GM23248 (cell line): ENCODE measurements at regions not wholly inside any gene's neighbourhood (a gene's known extent, or its start where the extent isn't known, plus 50 kb on each side); places are given as distances from the start of the nearest gene placed in this dataset.
"Not testable (repeated sequence)": the region's sequence is repeated elsewhere in the genome, so short reads cannot be mapped to it uniquely, and the experiment has no call there.

Experiments used
- DNase-seq: peaks from one replicate; pipeline ENCODE4 v3.0.0-alpha.2; 2015
- H2AFZ ChIP-seq: fragments of 200-600 bp; sonication (generic); 2 replicates; pipeline ENCODE4 v1.6.1; 2016; ENCODE audit warnings: antibody characterized with exemption
- H3F3A ChIP-seq: fragments of 200-600 bp; sonication (generic); 2 replicates; pipeline ENCODE4 v1.6.1; 2016; ENCODE audit warnings: mild to moderate bottlenecking, antibody characterized with exemption, mixed run types; ENCODE audit not compliant: insufficient read depth
- H3K27ac ChIP-seq: fragments of 200-600 bp; sonication (generic); 2 replicates; pipeline ENCODE4 v1.5.1; 2016; ENCODE audit warnings: mild to moderate bottlenecking
- H3K27me3 ChIP-seq: fragments of 200-600 bp; sonication (generic); replicated peaks from 2 replicates; pipeline ENCODE4 v1.6.1; 2016; ENCODE audit warnings: mild to moderate bottlenecking; ENCODE audit not compliant: insufficient read depth
- H3K36me3 ChIP-seq: fragments of 200-600 bp; sonication (generic); 2 replicates; pipeline ENCODE4 v1.6.1; 2016; ENCODE audit warnings: low read depth, mild to moderate bottlenecking
- H3K4me1 ChIP-seq: fragments of 200-600 bp; sonication (generic); 2 replicates; pipeline ENCODE4 v1.6.1; 2016; ENCODE audit warnings: mild to moderate bottlenecking; ENCODE audit not compliant: insufficient read depth
- H3K4me2 ChIP-seq: fragments of 200-600 bp; sonication (generic); one replicate; pipeline ENCODE4 v1.6.1; 2016; ENCODE audit warnings: mild to moderate bottlenecking; ENCODE audit not compliant: unreplicated experiment
- H3K4me3 ChIP-seq: fragments of 200-600 bp; sonication (generic); 2 replicates; pipeline ENCODE4 v1.5.1; 2016; ENCODE audit warnings: mild to moderate bottlenecking
- H3K79me2 ChIP-seq: fragments of 200-600 bp; sonication (generic); 2 replicates; pipeline ENCODE4 v1.6.1; 2016; ENCODE audit warnings: mild to moderate bottlenecking; ENCODE audit not compliant: insufficient read depth
- H3K9ac ChIP-seq: fragments of 200-600 bp; sonication (generic); 2 replicates; pipeline ENCODE4 v1.6.1; 2016; ENCODE audit warnings: mild to moderate bottlenecking
- H3K9me2 ChIP-seq: fragments of 200-600 bp; sonication (generic); 2 replicates; pipeline ENCODE4 v1.6.1; 2016; ENCODE audit warnings: mixed run types, mild to moderate bottlenecking, moderate library complexity; ENCODE audit not compliant: insufficient read depth
- H3K9me3 ChIP-seq: fragments of 200-600 bp; sonication (generic); one replicate; pipeline ENCODE4 v1.6.1; 2017; ENCODE audit warnings: low read depth
- H4K20me1 ChIP-seq: fragments of 200-600 bp; sonication (generic); 2 replicates; pipeline ENCODE4 v1.6.0; 2016; ENCODE audit not compliant: insufficient read depth
- EZH2 ChIP-seq: fragments of 200-600 bp; sonication (generic); IDR thresholded peaks from 2 replicates; pipeline ENCODE4 v1.6.1; 2018; ENCODE audit warnings: antibody characterized with exemption, mild to moderate bottlenecking; ENCODE audit not compliant: insufficient read depth, poor library complexity, severe bottlenecking
- EZH2phosphoT487 ChIP-seq: fragments of 200-600 bp; sonication (generic); IDR thresholded peaks from 2 replicates; pipeline ENCODE4 v1.6.1; 2018; ENCODE audit warnings: antibody characterized with exemption, moderate library complexity, mild to moderate bottlenecking, low read depth; ENCODE audit not compliant: insufficient read depth
- WGBS, 2 experiments: methylation state at CpG; one replicate each; pipeline ENCODE4 v1.1.6; 2015 to 2017; ENCODE audit warnings: low lambda C conversion rate in 2 of 2, low coverage in 1 of 2; ENCODE audit errors: missing lambda C conversion rate in 2 of 2; 5-methylcytosine and 5-hydroxymethylcytosine counted together
- in situ Hi-C: fragments of 300-500 bp; cut with MboI; formaldehyde crosslinking; loops from 2 replicates; pipeline ENCODE4 v1.15.0; 2020

GRCh38 chr11:109521571-109522086, 99.6 kb downstream of the C11orf87 start:
- TF ChIP-seq EZH2 (no peak), EZH2phosphoT487 (no peak)
- H4K20me1 ChIP-seq, result no peaks in the 10 kb centered on the region
- no peaks in the 10 kb centered on the region for H3F3A ChIP-seq
- no peak overlapping the region for H2AFZ ChIP-seq
- H3K9me3 ChIP-seq, result no peaks in the 10 kb centered on the region
- no peak overlapping the region for H3K4me2 ChIP-seq
- no peaks in the 10 kb centered on the region for H3K79me2 ChIP-seq
- no peak for DNase-seq
- H3K9me2 ChIP-seq, result no peaks in the 10 kb centered on the region
- no peaks in the 10 kb centered on the region for H3K27me3 ChIP-seq
- H3K36me3 ChIP-seq, result no peaks in the 10 kb centered on the region
- WGBS, 2 experiments, result 59 to 63% methylated on average over 1 of the region's 1 CpG
- H3K27ac ChIP-seq, result no peak overlapping the region
- H3K4me3 ChIP-seq, result no peak overlapping the region
- H3K9ac ChIP-seq, result no peak overlapping the region
- in situ Hi-C loops, result no loop called here
- H3K4me1 ChIP-seq, result no peaks in the 10 kb centered on the region

GRCh38 chr11:109522116-109522755, 100.2 kb downstream of the C11orf87 start:
- Histone ChIP-seq H3F3A (peaks cover 2% of the 10 kb centered on the region; the same call in 1 of the 2 replicates), H3K9ac (no peak overlapping the region), H3K27ac (no peak overlapping the region), H4K20me1 (no peaks in the 10 kb centered on the region), H2AFZ (no peak overlapping the region), H3K4me3 (no peak overlapping the region), H3K9me3 (no peaks in the 10 kb centered on the region), H3K9me2 (no peaks in the 10 kb centered on the region), H3K79me2 (no peaks in the 10 kb centered on the region), H3K4me1 (peaks cover 2% of the 10 kb centered on the region), H3K27me3 (no peaks in the 10 kb centered on the region), H3K36me3 (no peaks in the 10 kb centered on the region), H3K4me2 (no peak overlapping the region)
- in situ Hi-C loops, result no loop called here
- whole genome bisulfite sequencing, 2 experiments, result 44 to 55% methylated on average over 2 of the region's 2 CpGs
- TF ChIP-seq EZH2, result no peak
- TF ChIP-seq EZH2phosphoT487, result no peak
- DNase-seq, result no peak

- DNase-seq, H3K36me3 ChIP-seq, H3K9ac ChIP-seq, H3K79me2 ChIP-seq, H2AFZ ChIP-seq, H3K4me2 ChIP-seq, H3K27ac ChIP-seq, H3K4me3 ChIP-seq, H3K9me2 ChIP-seq, H3K27me3 ChIP-seq, in situ Hi-C loops, H3K9me3 ChIP-seq, H4K20me1 ChIP-seq: not testable (repeated sequence)
- Histone ChIP-seq H3K4me1 (peaks cover 13% of the 10 kb centered on the region), H3F3A (peaks cover 11% of the 10 kb centered on the region)
- 85 to 87% methylated on average over 7 of the region's 7 CpGs for WGBS, 2 experiments
Observed at GRCh38 chr11:109525636-109526035, 103.6 kb downstream of the C11orf87 start.

GRCh38 chr11:109526061-109526460, 104.1 kb downstream of the C11orf87 start:
- WGBS, 2 experiments, result 66 to 68% methylated on average over 5 of the region's 5 CpGs
- Histone ChIP-seq H3K4me3 (no peak overlapping the region), H3K9me2 (no peaks in the 10 kb centered on the region), H3K9ac (no peak overlapping the region), H3K4me1 (peaks cover 13% of the 10 kb centered on the region), H3F3A (peaks cover 11% of the 10 kb centered on the region), H3K27ac (no peak overlapping the region), H3K9me3 (no peaks in the 10 kb centered on the region), H4K20me1 (no peaks in the 10 kb centered on the region), H3K4me2 (no peak overlapping the region), H3K27me3 (no peaks in the 10 kb centered on the region), H3K36me3 (no peaks in the 10 kb centered on the region), H2AFZ (no peak overlapping the region), H3K79me2 (no peaks in the 10 kb centered on the region)
- in situ Hi-C loops, result no loop called here
- TF ChIP-seq EZH2phosphoT487 (no peak), EZH2 (no peak)
- DNase-seq, result no peak
